AG04450 (cell line): ENCODE measurements at regions not wholly inside any gene's neighbourhood (a gene's known extent, or its start where the extent isn't known, plus 50 kb on each side); places are given as distances from the start of the nearest gene placed in this dataset.

ENCODE experiments used
- CTCF ChIA-PET: fragments of 300-600, 350-600 bp; formaldehyde crosslinking; extraction: SDS; loops from one replicate; lab custom pipeline; 2022; ENCODE audit warnings: antibody characterized with exemption, inconsistent platforms; lab: Charles Lee
- POLR2A ChIA-PET: fragments of 350-600 bp; formaldehyde crosslinking; extraction: SDS; loops from one replicate; lab custom pipeline; 2021; ENCODE audit warnings: antibody characterized with exemption, inconsistent platforms; lab: Yijun Ruan, JAX
- DNase-seq: peaks from one replicate; pipeline ENCODE4 v3.0.0-alpha.2; 2011; ENCODE audit warnings: low read depth, low spot score
- H3K27ac ChIP-seq: one replicate; pipeline ENCODE4 v1.5.1; 2012; ENCODE audit warnings: low read depth, low read length, control low read depth
- H3K27me3 ChIP-seq: one replicate; pipeline ENCODE4 v1.6.0; 2012; ENCODE audit warnings: low read length; ENCODE audit not compliant: control insufficient read depth, insufficient read depth
- H3K4me3 ChIP-seq: 2 replicates; pipeline ENCODE4 v1.5.1; 2011; ENCODE audit warnings: mild to moderate bottlenecking, low read depth, low read length, control low read depth
- H3K9me3 ChIP-seq: 2 replicates; pipeline ENCODE4 v1.5.1; 2012; ENCODE audit warnings: low read length; ENCODE audit not compliant: control insufficient read depth, insufficient read depth
- TF ChIP-seq, protein P1 (sequence below): IDR thresholded peaks from 2 replicates; pipeline ENCODE4 v1.5.1; 2011; ENCODE audit warnings: low read depth, low read length, control low read depth, inconsistent platforms

DNA sequence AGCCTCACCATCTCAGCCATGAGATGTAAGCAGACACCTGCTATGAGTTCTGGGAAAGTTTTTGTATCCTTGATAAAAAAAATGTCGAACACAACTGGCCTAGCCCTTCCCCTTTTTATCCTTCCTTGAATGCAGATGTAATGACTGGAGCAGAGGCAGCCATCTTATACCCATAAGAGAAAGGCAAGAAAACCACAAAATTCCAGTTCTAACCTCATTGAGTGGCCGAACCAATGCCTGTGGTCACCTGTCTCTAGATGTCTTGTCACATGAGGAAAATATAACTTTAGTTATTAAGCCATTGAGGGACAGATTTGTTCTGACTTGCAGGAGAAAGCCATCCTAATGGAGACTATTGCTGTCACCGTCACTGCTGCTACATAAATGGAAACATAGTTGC lies 80.4 kb upstream of the SLC6A6 start:
- Histone ChIP-seq H3K27me3 (peaks cover 16% of the 10 kb centered on the region), H3K27ac (no peak overlapping the region), H3K9me3 (peaks cover 9% of the 10 kb centered on the region; the same call in 1 of the 2 replicates), H3K4me3 (no peak overlapping the region)
- TF ChIP-seq, protein P1, sequence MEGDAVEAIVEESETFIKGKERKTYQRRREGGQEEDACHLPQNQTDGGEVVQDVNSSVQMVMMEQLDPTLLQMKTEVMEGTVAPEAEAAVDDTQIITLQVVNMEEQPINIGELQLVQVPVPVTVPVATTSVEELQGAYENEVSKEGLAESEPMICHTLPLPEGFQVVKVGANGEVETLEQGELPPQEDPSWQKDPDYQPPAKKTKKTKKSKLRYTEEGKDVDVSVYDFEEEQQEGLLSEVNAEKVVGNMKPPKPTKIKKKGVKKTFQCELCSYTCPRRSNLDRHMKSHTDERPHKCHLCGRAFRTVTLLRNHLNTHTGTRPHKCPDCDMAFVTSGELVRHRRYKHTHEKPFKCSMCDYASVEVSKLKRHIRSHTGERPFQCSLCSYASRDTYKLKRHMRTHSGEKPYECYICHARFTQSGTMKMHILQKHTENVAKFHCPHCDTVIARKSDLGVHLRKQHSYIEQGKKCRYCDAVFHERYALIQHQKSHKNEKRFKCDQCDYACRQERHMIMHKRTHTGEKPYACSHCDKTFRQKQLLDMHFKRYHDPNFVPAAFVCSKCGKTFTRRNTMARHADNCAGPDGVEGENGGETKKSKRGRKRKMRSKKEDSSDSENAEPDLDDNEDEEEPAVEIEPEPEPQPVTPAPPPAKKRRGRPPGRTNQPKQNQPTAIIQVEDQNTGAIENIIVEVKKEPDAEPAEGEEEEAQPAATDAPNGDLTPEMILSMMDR = no peak
- ChIA-PET CTCF (no interaction called here), POLR2A (no interaction called here)
- DNase-seq = no peak

DNA sequence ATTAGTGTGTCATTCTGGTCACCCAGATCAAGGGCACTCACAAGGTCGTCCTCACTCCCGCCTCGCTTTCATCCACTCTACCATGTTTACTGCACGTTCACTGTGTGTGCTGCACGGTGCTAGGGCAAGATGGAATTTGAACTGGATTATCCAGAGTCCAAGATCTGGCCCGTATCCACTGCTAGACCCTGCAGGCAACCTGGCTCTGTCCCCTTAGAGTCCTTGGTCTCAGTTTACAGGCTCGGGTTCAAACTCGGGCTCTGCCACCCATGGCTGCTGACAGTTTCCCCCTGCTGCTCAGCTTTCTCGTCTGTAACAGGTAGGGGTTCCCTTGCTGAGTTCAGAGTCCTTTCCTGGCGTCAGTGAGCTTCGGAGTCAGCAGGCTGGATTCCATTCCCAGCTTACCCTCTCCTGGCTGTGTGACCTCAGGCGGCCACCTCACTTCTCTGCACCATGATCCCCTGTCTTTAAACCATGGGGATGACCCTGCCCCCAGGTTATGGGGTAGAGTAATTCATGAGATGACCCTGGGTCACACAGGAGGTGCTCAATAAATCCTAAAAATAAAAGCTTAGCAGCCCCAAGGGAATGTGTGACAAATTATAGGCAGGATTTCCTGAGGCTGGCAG lies 79.6 kb upstream of the SLC6A6 start:
- DNase-seq = no peak
- no peak overlapping the region for H3K4me3 ChIP-seq
- H3K27me3 ChIP-seq = peaks cover 14% of the 10 kb centered on the region
- no peak overlapping the region for H3K27ac ChIP-seq
- CTCF ChIA-PET = interaction anchor here (1.5 kb wide), 1 partner anchor 119 kb away, joined by 5 read pairs; no protein-coding TSS in a partner anchor
- peaks cover 9% of the 10 kb centered on the region; the same call in 1 of the 2 replicates for H3K9me3 ChIP-seq
- TF ChIP-seq, protein P1 = no peak
- POLR2A ChIA-PET = no interaction called here

DNA sequence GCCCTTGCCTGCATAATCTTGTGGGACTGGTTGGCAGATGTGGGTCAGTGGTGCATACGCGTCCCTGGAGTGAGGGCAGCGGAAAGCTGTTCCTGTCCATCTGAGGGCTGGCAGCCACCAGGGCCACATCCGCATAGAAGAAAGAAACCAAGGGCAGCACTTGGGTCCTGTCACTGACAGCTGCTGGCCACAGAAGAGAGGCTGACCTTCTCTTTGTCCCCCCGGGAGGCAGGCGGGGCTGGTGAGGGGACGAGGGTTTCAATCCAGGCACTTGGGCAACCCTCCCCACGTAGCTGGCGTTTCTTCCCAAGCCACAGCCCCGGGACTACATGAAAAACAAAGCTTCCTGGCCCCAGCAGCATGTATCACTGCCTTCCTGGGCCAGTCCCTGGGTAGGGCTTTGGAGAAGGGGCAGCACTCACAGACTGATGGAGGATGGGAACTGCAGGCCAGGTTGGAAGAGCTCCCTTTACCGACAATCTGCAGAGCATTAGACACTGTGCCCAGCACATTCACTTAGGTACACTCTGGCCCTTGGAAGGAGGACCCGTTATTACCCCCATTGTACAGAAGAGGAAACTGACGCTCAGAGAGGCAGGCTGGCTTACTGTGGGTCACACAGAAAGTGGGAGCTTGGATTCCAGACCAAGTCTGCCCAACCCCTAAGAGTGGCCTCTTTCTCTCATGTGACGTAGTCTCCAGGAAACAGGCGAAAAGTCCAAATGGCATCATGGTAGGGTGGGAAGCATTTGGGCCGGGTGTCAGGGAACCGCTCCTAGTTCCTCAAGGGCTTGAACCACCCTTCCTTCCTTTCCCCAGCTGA lies 78.8 kb upstream of the SLC6A6 start:
- H3K9me3 ChIP-seq = peaks cover 9% of the 10 kb centered on the region; the same call in 1 of the 2 replicates
- no peak overlapping the region for H3K27ac ChIP-seq
- peaks cover 11% of the 10 kb centered on the region for H3K27me3 ChIP-seq
- no peak overlapping the region for H3K4me3 ChIP-seq
- DNase-seq = no peak
- ChIA-PET POLR2A (no interaction called here), CTCF (interaction anchor here (1.5 kb wide), 1 partner anchor 120 kb away, joined by 5 read pairs; no protein-coding TSS in a partner anchor)
- TF ChIP-seq, protein P1 = no peak

DNA sequence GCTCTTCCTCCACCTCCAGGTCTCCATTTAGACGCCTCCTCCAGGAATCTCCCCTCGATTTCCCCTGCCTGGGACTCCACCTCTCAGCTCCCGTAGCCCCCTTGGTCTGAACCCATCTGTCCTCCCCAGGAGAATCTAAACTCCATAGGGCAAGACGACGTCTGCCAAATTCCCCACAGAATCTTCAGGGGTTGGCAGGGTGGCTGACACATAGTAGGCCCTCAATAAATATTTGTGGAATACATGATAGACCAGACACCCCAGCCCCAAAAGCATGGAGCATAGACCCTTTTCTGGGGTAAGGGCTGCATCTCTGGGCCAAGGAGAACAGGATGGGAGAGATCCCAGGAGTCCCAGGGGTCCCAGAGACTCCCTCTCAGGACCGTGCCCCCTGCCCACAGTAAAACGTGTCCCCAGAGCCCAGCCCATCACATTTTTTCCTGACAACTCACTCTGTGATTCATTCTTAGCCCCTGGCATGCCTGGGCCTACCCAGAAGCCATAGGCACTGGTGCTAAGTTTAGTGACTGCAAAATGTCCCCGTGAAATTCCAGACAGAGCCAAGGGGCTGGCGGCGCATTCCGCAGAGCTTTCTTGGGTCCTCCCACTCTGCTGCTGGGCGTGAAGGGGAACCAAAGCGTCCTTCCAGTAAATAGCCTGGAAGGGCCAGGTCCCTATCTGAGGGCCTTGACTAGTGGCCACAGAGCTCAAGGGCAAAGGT lies 78.0 kb upstream of the SLC6A6 start:
- POLR2A ChIA-PET = no interaction called here
- H3K4me3 ChIP-seq = no peak overlapping the region
- CTCF ChIA-PET = interaction anchor here (0.9 to 1.5 kb wide), 2 partner anchors 121 kb away, joined by 3 to 5 read pairs; no protein-coding TSS in a partner anchor
- no peak for DNase-seq
- TF ChIP-seq, protein P1 = no peak
- H3K27me3 ChIP-seq = peaks cover 10% of the 10 kb centered on the region
- peaks cover 9% of the 10 kb centered on the region; the same call in 1 of the 2 replicates for H3K9me3 ChIP-seq
- H3K27ac ChIP-seq = no peak overlapping the region
